HG02870 (cell line): ENCODE measurements at regions not wholly inside any gene's neighbourhood (a gene's known extent, or its start where the extent isn't known, plus 50 kb on each side); places are given as distances from the start of the nearest gene placed in this dataset.
"Not testable (repeated sequence)": the region's sequence is repeated elsewhere in the genome, so short reads cannot be mapped to it uniquely, and the experiment has no call there.

Experiments used
- ATAC-seq: cut with Tn5 transposase; IDR thresholded peaks from one replicate; pipeline ENCODE4 v1.9.1; 2021; ENCODE audit warnings: mild to moderate bottlenecking, moderate library complexity; ENCODE audit not compliant: unreplicated experiment

GRCh38 chr13:109702030-109702597 lies 84.3 kb downstream of the IRS2 start:
- not testable (repeated sequence) for ATAC-seq

GRCh38 chr13:109700176-109700575 lies 86.2 kb downstream of the IRS2 start:
- ATAC-seq, result no peak

DNA sequence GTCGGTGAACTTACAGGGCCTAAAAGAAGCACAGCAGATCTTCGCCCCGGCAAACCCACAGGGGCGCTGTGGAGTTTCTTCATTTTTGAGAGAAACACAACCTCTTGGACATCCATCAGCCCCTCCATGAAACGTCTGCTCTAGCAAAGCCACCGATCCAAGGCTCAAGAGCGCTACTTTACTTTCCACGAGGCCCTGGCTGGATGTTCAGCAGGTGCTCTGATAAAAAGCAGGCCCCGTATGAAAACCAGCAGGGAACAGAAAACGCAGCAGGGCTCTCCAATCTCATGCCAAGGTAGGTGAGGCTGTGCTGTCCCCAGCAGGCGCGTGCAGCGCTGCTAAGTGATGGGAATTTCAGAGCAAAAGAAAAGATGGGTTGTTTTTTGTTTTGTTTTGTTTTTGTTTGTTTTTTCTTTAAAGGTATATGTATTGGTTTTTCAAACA lies 86.7 kb downstream of the IRS2 start:
- no peak for ATAC-seq

DNA sequence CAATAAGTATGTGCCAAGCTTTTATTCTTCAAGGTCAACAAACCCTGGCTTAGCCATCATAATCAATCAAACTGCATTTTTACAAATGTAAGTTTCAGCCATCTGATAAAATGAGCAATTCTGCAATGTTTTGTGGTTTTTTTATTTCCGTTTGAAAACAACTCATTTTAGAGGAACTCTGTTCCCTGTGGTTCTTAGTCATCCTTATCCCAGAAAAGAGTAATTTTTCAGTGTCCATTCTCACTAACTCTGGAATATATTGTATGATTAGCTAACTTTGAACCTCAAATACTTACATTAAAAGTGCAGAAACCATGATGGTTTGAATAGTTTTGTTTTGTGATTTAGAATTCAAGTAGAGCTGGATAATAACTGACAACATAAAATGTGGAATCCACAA lies 87.6 kb downstream of the IRS2 start:
- ATAC-seq, result no peak

GRCh38 chr13:109697936-109698335 lies 88.4 kb downstream of the IRS2 start:
- ATAC-seq, result no peak

- ATAC-seq, result no peak
These were observed 90.8 kb downstream of the IRS2 start for GRCh38 chr13:109695402-109696190.

- ATAC-seq, result no peak
These were observed 91.4 kb downstream of the IRS2 start for GRCh38 chr13:109694972-109695371.

DNA sequence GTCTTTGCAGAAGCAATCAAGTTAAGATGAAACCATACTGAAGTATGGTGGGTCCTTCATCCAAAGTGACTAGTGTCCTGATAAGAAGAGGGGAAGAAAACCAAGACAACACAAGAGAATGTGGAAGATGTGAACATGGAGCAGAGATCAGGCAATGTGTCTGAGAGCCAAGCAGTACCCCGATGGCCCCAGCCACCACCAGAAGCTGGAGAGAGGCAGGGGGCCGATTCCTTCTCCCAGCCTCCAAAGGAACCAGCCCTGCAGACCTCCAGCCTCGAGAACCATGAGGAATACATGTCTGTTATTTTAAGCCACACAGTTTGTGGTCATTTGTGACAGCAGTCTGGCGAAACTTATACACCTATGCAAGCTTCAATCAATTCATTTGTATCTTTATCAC lies 93.2 kb downstream of the IRS2 start:
- ATAC-seq, result no peak

DNA sequence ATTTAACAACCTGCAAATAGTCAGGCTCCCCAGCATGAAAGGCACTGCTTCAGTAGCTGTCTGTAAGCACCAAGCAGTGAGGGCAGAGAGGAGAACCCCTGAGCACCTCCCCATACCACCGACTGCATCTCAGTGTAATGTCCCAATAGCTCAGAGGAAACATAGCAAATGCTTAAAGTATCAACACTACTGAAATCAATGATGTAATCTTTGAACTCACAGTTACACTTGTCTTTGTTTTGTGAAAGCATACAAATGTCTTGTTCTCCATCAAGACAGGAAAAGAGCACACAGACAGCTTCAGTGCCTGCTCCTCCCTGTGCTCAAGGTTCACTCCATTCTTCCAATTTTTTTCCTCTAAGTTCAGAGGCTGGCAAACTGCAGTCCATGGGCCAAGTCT lies 94.7 kb downstream of the IRS2 start:
- ATAC-seq, result no peak

GRCh38 chr13:109687559-109688448 lies 98.6 kb downstream of the IRS2 start:
- no peak for ATAC-seq

DNA sequence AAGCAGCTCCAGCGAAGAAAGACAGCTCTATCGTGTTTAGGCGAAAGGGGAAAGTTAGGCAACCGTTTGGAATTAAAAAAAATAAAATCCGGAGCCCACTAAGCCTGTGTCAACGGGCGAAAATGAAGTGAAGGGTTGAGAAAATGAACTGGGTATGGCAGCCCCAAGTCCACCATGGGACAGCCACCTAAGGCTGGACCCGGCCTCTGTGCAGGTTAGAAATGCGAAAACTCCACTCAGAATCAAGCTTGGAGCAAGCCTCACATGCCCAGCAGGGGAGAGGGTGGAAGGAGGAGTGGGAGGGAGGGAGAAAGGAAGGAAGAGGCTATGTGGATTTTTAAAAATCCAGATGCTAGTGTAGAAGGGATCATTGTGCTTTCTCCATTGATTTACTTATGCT lies 101.2 kb downstream of the IRS2 start:
- ATAC-seq, result no peak

DNA sequence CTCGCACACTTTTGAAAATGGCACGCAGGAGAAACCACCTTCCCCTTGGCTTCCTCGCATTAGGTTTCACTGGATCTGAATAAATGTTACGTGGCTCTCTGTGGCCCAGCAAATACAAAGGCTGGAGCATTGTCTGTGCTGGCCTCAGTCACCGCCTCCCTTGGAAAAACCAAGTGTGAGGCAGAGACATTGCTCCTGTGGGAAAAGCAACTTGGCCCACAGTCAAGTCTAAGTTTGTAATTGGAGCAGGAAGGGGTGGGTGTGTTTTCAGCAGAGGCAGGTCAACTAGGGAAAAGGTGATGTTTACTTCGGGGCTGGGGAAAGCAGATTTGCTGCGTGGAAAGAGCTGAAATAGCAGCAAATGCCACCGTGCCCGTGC lies 101.6 kb downstream of the IRS2 start:
- ATAC-seq, result no peak

DNA sequence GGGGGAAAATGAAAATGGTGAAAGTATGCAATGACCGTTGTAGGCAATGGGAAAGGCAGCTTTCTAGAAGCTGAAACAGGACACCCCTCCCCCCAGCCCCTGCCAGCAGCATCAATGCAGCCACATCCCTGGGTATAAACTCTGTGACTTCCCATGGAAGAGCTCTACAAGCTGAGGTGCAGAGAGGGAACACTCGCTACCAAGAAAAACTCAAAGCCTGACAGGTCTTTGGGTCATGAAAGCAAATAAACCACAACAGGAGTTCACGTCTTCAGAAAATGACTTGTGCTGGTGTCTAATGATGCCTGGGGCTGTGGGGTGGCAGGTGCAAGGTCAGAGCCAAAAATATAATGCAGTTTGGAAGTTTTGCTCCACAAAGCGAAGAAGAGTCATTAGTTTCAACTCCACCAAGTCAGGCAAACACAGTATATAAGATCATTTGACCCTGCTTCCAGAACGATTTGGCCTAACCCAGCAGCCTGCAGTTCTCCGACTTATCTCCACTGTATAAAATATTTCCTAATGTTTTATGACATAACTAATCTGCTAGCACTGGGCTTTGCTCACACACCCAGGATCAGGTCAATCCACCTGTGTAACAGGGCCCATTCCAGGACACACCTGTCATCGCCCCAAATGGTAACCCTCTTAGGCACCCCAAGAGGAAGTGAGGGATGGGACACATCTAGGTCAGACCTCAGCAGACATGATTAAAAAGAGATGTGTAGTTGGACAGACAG lies 102.1 kb downstream of the IRS2 start:
- ATAC-seq, result no peak

- ATAC-seq, result no peak
These were observed 103.7 kb downstream of the IRS2 start for GRCh38 chr13:109682534-109683244.

DNA sequence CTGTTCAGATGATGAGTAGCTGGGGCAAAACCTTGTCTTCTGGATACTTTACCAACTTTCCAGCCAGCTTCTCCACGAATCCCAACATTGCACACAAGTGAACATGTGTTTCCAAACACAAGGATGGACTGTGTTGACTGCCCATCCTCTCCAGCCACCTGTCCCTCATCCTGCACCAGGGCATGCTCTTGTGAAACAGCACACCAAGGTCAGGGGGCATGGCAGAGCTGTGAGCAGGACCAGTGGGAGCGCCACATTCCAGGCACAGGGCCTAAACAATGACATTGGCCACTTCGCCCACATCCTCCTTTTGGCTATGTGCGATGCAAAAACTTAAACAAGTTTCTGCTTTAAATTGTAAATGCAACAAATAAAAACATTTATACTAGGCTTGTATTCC lies 105.5 kb downstream of the IRS2 start:
- ATAC-seq, result no peak

GRCh38 chr13:109680288-109680687 lies 106.1 kb downstream of the IRS2 start:
- no peak for ATAC-seq

GRCh38 chr13:109678459-109678858 lies 107.9 kb downstream of the IRS2 start:
- ATAC-seq, result no peak

DNA sequence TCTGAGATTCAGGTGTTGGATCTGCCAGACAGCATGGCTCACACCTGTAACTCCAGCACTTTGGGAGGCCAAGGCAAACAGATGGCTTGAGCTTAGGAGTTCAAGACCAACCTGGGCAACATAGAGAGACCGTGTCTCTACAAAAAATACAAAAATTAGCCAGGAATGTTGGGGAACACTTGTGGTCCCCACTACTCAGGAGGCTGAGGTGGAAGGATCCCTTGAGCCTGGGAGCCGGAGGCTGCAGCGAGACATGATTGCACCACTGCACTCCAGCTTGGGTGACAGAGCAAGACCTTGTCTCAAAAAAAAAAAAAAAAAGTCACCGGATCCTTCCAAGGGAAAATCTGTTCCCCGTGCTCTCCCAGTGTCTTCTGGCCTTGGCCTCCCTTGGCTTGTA lies 109.2 kb downstream of the IRS2 start:
- ATAC-seq, result no peak

DNA sequence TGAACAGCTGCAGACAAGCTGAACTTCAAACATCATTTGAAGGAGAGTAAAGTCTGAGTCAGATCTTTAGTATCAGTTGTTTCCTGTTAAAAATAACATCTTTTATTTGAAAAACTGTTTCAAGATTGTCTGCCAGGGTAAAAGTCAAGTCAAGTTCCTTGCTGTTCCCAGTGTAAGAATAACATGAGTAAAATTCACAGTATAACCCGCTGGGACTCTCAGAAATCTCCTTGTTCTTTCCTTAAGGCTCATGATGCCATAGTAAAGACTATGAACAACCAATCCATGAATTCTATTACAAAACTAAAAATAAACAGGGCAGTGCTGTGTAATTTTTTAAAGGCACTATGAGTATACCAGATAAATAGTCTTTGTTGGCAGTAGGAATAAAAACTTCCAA lies 112.9 kb downstream of the IRS2 start:
- ATAC-seq, result no peak

DNA sequence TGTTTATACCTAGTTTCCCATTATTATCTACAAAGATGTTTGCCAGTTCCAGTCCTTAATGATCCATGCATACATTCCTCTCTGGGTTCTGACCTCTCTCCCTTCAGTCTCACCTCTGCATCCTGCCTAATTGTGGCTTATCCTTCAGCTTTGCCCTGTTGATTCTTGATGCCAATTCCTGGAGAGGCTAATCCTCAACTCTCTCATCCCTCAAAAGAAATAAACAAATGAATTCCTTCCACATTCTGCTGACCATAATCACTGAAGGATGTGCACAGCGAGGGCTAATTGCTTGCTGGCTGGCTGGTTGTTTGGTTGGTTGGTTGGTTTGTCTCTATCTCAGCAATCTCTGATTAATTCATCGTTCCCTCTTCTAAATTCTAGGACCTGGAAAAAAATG lies 113.8 kb downstream of the IRS2 start:
- no peak for ATAC-seq
